ENCODE measurements at regions not wholly inside any gene's neighbourhood (a gene's known extent, or its start where the extent isn't known, plus 50 kb on each side); places are given as distances from the start of the nearest gene placed in this dataset.

DNA sequence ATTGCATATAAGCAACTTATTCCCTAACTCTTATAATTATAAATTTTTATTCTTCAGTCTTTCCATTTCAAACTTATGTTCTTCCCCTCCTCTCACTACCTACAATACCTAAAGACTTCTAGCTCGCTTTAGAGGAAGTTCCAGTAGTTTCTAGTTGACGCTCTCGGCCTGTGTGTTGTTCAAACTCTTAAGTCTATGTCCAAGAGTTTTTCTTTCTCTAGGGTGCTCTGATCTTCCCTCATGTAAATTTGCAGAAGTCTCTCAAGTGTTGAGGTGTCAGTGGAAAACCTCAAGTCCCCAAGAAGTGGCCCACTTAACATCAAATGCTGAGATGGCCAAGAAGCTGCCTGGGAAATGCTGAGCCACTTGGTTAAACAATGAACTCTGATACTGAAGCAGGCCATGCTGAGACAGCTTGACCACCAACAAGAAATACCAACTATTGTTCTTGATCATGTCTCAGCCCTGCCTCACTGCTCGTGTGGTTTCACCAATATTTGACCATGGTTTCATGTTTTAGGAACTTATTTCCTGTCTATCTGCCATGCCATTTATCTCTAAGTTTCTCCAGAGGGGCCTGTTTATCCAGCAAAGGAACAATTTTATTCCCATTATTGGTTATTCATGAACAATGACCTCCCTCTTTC, 100.9 kb upstream of the TCF21 start:
- TF ChIP-seq CTCF (IDR thresholded peaks at IDR 0.05), result no peak
- TF ChIP-seq AFF4 (CRISPR knock-in tag; IDR thresholded peaks at IDR 0.05; ENCODE audit: borderline replicate concordance), result no peak
- TF ChIP-seq, protein P1, sequence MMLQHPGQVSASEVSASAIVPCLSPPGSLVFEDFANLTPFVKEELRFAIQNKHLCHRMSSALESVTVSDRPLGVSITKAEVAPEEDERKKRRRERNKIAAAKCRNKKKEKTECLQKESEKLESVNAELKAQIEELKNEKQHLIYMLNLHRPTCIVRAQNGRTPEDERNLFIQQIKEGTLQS (CRISPR knock-in tag; conservative IDR thresholded peaks at IDR 0.05), result no peak
- TF ChIP-seq USF2 (CRISPR knock-in tag; IDR thresholded peaks at IDR 0.05), result no peak
- TF ChIP-seq KAT7 (CRISPR knock-in tag; IDR thresholded peaks at IDR 0.05; ENCODE audit: borderline replicate concordance), result no peak
- no peak for TF ChIP-seq ZBTB21 (CRISPR knock-in tag; IDR thresholded peaks at IDR 0.05; ENCODE audit: borderline replicate concordance)
- TF ChIP-seq FOXJ3 (CRISPR knock-in tag; IDR thresholded peaks at IDR 0.05; ENCODE audit: borderline replicate concordance), result no peak
- no peak for TF ChIP-seq NR3C1 (CRISPR knock-in tag; conservative IDR thresholded peaks at IDR 0.05; ENCODE audit: low read depth)
- TF ChIP-seq, protein P2, sequence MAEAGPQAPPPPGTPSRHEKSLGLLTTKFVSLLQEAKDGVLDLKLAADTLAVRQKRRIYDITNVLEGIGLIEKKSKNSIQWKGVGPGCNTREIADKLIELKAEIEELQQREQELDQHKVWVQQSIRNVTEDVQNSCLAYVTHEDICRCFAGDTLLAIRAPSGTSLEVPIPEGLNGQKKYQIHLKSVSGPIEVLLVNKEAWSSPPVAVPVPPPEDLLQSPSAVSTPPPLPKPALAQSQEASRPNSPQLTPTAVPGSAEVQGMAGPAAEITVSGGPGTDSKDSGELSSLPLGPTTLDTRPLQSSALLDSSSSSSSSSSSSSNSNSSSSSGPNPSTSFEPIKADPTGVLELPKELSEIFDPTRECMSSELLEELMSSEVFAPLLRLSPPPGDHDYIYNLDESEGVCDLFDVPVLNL (CRISPR knock-in tag; IDR thresholded peaks at IDR 0.05; ENCODE audit: borderline replicate concordance, low read depth), result no peak
